ENCODE measurements at regions not wholly inside any gene's neighbourhood (a gene's known extent, or its start where the extent isn't known, plus 50 kb on each side); places are given as distances from the start of the nearest gene placed in this dataset.

DNA sequence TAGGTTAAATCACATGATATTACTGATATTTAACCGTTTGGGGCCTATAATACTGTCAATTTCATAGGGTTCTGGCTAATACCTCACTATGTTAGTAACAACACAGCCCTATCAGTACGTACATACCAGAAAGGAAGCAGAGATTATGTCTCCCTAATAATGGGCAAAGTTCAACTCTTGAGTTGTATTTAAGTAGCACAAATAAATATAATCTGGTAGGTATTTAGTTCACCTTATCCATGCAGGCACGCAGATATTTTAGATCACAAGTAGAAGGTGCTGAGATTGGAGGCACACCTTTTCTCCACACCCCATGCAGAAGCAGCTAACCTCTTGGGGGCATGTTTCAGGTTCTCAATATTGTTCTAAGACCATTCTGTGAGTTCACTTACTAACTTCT lies 118.9 kb downstream of the IRS1 start:
- ATAC-seq (no peak), DNase-seq (no peak)

DNA sequence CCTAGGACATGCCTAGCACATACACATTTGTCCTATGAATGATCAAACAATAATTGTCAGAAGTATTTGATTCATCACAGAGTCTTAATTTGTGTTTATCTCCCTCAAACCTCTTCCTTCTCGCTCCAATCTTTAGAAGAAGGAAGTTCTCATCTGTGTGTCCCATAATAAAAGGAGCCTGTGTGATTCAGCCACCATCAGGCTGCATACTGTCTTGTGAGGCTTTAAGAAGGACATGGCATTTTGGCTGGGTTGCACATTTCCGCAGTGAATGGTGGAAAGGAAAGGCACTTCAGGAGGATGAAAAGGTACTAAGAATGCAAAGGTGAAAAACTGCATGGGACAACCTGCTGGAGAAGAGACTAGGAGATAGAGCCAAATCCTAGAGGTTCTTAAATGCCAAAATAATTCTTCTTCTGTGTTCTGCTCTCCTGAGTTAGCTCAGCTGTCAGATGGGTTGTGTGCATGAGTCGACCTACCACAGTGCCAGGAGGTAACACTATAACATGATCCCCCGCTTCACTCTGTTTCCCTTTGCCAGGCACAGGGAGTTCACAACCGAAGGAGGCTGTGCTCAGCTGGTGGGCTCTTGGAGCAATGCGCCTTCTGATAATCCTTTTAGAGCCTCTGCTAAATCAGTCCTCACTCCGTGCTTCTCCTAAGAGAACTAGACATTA lies 120.1 kb downstream of the IRS1 start:
- DNase-seq (no peak), ATAC-seq (no peak)

DNA sequence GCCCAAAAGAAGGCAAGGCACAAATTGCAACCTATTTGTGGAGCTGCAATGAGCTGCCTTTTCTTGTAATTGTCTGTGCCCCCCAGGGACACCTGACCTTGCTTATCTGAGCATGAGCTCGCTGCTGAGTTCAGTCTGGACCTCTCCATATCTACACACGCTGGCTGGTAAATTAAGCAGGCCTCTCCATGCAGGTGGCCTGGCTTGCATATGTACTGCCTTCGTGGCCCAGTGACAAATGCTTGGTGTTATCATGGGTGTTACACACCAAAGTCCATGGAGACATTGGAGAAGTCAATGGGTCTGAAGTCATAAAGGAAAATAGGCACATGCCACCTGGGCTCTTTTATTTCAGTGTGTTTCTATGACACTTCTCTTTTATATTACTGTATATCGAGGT lies 121.2 kb downstream of the IRS1 start:
- ATAC-seq, result no peak

DNA sequence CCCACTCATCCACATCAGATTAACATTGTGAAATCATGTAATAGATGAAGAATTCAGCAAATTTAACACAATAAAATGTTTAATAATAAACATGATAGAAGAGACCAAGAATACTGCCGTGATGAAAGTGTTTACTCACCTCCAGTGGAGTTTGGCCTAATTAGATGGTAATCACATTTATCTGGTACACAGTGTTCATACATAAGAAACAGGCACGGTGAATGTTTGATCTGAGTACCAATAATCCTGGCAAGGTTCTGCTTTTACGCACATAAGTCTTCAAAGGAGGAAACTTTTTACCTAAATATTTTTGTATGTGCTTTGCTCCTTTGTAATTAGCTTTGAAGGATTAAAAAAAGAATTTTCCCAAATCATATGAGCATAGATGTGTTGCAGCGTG lies 122.5 kb downstream of the IRS1 start:
- DNase-seq (no peak), ATAC-seq (no peak)

More for the DNA sequence above, 121.2 kb downstream of the IRS1 start:
- no peak for DNase-seq

DNA sequence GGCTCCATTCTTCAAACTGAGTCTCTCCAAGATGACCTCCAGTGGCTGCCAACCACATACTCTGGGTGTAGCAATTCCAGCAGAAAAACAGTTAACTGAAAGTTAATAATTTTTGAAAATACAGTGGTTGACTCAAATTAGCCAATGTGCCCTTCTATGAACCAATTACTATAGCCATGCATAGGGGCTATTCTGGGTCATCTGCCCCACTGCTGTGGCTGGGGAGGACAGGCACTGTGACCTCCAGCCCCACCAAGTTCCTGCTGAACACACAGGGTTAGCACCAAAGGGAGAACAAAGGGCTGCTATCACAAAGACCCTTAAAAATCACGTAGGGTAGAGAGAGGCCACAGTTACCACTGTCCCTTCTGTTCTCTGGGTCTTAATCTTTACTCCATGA lies 123.0 kb downstream of the IRS1 start:
- ATAC-seq (no peak), DNase-seq (no peak)

DNA sequence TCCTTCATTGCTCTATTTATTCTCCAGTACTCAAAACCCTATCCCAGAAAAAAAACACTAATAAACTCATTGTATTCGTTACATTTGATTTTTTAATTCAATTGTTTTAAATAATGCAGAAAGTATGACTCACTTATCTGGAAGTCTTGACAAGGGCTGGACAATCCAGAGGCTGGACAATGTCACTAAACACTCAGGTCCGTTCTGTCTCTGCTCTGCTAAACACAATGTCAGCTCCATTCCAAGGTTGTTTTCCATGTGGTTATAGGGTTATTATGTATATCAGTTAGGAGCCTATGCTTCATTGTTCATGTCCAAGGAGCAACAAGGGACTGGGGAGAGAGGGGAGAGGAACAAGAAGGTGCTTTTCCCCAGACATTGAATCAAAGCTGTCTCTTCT lies 125.5 kb downstream of the IRS1 start:
- no peak for ATAC-seq
- no peak for DNase-seq

DNA sequence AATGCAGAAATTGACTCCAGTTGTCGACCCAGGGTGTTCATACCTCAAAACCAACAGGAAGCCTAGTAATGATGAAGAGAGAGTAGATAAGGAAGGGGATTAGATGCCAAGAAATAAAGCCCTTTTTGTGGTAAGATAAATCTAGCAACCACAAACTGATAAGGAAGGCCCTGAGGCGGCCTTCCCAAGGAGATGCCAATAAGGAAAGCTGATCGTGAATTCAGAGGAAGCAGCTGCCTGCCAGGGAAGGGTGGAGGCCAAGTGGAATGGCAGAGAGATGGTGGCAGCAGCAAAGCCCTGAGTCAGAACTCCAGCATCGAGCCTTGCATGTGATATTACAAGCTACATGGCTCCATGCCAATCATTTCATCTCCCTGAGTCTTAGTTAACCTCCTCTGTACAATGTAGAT lies 126.3 kb downstream of the IRS1 start:
- no peak for ATAC-seq
- DNase-seq, result no peak

DNA sequence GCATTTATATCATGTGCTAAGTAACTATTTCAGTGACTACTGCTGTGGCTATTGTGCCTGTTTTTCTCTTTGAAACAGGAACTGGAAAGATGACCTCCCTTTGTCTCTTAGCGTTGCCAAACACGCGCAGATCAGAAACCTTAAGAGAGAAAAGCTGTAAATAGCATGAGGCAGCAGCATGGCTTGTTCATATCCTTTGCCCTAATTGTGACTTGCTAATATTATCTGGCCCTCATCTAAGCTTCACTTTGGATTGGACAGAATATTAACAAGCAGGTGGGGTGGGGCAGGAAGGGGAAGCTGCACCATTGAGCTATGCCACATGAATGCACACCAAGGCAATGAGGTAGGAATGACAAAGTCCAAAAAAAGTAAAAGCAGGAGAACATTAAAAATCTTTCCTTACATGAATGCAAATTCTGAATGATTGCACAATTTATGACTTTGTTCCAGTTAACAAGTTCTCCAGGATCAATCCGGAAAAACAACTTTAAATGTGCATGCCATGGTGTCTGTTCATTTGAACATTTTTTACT lies 128.4 kb downstream of the IRS1 start:
- DNase-seq, result no peak

DNA sequence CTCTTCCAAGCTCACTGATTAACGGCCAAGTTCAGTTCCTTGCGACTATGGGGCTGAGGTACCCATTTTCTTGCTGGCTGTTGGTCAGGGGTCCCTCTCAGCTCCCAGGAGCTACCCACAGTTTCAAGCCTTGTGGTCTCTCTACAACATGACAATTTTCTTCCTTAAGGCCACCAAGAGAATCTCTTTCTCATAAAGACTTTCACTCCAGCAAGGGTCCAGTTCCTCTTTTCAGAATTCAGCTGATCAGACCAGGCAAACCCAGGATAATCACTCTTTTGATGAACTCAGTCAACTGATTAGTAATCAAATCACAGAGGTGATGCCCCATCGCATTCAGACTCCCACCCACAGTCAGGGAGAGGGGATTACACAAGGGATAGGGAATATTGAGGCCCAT lies 129.7 kb downstream of the IRS1 start:
- no peak for ATAC-seq

More for the DNA sequence above, 128.4 kb downstream of the IRS1 start:
- no peak for ATAC-seq

DNA sequence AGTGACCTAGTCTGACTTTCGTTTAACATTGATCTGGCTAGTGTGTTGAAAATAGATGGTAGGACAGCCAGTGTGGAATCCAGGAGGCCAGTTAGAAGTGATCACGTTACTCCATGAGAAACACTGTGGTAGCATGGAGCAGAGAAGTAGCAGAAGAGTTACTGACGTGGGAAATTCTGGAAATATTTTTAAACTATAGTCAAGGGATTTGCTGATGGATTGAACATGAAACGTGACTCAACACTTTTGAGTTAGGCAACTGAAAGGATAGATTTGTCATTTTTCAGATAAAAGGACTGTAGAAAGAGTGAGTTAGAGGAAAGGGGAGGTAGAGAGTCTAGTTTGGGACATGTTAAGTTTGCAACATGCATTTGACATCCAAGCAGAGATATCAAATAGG lies 130.4 kb downstream of the IRS1 start:
- no peak for DNase-seq
- no peak for ATAC-seq

More for the DNA sequence above, 129.7 kb downstream of the IRS1 start:
- DNase-seq, result no peak

DNA sequence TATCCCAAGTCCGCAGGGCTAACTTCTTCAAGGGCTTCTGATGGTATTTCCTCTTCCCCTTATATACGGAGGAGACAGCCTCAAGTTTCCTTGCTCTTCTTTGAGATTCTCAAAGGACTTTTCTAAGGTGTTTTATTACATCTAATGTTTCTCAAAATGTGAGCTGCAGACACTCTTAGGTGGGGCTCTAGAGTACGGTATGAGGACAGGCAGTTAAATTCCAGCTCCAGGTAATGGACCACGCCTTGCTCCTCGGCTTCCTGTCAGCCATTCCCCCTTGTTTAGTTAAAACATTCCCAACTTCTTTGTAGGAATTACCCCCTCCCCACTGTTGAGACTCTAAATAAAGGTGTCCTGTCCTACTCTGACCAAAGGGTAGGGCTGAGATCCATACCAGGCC lies 131.9 kb downstream of the IRS1 start:
- DNase-seq (no peak), ATAC-seq (no peak)

DNA sequence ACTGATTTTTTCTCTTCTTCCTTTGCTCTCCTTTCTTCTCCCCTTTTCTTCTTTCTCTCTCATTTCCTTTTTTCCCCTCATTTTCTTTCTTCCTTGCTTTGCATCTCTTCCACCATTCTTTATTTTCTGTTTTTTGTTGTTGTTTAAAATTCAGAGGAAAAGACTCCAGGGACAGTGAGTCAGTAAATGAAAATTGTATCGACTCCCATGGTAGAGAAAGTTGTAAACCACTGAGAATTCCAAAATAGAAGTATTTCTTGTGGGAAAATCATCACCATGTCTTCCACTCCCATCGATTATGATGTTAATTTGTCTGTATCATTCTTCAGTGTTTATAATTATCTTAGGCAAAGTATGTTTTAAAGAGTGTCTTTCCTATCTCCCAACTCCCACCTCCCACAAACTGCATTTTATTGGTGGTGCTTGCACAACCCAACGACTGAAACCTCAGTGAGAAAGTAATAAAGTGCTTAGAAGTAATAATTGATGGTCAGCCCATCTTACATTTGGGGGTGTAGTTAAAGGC lies 134.3 kb downstream of the IRS1 start:
- ATAC-seq, result no peak
- DNase-seq, result no peak

DNA sequence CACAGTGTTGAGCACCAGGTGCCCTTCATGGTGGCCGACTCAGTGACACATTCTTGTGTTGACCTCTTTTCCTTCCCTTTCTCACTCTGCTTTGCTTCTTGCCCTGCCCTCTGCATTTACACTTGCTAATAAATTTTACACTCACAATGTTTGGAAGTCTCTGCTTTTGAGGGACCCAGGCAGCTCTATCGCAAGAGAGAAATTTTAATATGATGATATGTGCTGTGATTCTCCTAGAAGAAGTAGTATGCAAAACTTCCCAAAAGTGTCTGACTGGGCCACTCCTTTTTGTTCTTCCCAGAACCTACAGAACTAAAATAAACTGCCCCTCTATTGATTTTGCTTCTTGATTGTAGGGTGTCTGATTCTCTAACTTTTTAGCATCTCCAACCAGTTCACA lies 135.0 kb downstream of the IRS1 start:
- DNase-seq, result no peak
- no peak for ATAC-seq

DNA sequence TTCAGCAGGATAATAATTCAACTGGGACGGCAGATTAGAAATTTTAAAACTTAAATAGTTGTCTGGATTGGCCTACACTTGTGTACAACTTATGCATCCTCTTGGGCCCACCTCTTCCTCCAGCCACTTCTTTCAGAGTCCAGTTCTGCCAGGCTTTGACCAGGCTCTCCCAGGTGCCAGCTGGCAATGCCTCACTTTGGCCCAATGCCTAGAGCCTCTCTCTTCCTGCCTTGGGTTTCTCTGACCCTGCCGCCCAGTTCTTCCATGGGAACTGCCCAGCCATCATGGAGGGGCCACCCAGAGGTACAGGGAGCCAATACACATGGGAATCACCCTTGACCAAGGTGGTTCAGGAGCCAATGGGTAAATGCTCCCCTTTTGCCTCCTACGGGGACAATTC lies 135.5 kb downstream of the IRS1 start:
- DNase-seq (no peak), ATAC-seq (no peak)

DNA sequence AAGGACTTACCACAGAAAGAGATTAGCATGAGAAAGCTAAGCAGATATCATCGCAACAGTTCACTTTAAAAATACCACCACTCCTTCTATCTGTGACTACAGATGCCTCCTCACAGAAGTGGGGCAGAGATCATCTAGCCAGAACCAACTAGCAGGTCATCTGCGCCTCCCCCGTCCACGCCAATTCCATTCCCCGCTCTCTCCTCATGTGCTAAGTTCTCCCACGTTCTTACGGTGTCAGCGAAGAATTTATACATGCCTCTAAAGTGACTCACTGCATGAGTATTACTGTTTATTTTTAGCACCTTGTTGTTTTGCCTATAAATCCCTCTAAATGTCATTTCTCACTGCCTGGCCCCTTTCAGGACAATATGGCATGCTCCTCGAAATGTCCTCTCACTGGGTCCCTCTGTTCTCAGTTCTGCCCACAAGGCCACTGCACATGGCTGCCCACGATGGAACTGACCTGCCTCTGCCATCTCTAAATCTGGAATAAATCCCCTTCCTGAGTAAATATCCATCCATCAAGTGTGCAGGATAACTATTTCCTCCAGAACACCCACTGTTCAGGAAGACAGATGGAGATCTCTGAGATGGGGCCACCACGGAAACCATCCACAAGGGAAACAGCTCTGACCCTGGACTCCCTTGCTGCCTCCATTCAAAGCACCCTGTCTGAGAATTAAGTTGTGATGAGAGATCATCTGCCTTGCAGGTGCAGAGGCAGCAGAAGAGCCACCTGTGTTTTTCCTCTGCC lies 137.7 kb downstream of the IRS1 start:
- DNase-seq (no peak), ATAC-seq (no peak)

DNA sequence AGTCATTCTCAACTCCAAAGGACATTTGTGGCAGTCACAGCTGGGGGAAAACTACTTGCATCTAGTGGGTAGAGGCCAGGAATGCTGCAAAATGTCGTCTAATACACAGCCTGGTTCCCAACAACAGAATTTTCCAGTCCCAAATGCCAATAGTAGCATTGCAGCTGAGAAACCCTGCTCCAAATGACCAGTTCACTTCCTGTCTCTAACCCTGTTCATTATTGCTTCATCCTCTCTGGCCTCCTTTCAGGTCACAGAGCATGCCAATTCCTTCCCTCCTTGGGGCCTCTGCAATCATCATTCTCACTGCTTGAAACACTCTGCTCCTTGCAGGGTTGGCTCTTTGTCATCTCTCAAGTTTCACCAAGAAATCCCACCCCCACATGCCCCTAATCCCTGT lies 139.1 kb downstream of the IRS1 start:
- no peak for ATAC-seq
- DNase-seq, result no peak

DNA sequence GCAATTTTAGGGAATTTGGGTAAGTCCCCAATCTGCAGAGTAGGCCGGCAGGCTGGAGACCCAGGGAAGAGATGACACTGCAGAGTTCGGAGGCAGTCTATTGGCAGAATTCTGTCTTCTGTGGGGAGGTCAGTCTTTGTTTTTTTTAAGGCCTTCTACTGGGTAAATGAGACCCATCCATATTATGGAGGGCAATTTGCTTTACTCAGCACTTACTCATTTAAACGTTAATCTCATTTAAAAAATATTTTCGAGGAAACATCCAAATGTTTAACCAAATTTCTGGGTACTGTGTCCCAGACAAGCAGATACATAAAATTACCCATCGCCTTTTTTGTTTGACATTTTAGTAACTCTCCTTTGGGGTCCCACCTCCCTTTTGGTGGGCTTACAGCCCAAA lies 139.5 kb downstream of the IRS1 start:
- no peak for ATAC-seq
- no peak for DNase-seq

DNA sequence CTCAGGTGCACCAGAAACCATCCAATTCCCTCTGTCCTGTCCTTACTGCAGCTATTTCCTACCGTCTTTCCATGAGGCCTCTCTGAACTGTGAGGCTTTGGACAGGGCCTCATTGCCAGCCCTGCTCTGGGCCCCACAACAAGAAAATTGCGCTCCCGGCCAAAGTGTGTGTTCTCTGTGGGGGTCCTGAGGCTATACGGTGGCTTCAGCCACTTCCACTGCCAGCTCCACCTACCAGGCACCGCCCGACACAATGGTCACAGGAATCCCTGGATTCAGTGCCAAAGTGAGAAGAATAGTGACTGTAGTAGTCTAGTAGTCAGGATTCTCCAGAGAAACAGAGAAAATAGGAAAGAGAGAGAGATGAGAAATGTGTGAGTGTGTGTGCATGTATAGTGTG lies 140.2 kb downstream of the IRS1 start:
- DNase-seq, result no peak
- ATAC-seq, result no peak

DNA sequence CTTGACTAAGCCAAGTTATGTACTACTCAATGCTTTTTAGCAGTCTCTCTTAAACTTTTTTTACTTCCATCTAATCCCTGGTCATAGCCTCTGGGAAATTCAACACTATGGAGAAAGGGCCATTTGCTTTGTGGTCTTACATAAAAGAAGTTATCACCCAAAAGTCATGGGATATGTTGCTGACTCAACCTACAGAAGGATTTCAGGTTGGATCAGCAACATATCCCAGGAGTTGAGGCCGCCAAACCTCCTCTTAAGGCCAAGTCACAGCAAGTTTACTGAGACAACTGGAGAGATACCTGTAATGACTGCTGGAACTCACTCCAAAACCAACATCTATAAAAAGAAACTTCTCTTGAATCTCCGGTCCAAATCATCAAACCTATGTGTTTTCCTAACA lies 141.1 kb downstream of the IRS1 start:
- ATAC-seq (no peak), DNase-seq (no peak)

DNA sequence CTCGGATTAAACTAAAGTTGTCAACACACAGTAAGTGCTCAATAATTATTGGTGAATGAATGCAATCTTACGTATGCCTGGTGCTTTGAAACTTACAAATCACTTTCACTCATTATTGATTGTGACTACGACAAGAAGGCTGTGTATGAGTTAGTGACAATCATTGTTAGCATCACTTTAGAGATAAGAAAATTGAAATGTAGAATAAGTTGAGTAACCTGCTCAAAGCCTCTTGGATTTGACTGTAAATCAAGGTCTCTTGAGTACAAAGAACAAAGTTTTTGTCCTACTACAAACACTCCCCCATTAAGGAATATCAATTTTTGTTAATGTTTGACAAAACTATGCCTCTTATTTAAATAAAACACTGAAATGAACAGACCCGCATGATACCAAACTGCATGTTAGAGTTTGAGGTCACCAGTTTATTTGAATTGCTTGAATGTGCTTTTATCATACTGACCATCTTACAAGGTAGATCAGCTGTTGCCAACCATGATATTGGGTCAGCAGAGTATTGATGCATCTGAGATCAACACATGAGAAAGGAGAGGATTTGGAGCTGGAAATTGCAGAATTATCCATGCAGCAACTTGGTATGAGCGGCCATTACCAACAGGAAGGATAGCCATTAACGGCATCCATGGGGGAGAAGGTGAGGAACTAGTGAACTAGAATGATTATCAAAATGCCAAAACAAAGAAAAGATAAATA lies 142.1 kb downstream of the IRS1 start:
- ATAC-seq, result no peak
- no peak for DNase-seq

DNA sequence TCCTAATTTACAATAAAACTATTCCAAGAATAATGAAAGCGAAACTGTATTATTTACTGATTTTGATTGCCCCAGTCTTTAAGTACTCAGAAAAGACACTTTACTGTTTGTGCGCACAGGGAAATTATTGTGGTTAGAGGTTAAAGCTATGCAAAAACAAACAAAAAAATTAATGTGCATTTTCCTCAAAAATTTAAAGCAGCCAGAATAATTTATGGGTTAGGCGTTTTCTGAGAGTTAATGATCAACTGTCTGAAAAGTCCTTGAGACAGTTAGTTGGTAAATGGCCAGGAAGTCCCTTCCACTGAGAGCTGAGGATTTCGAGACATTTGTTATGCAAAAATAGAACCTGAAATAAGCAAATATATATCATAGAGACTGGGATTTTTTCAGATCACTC lies 143.3 kb downstream of the IRS1 start:
- ATAC-seq (no peak), DNase-seq (no peak)

DNA sequence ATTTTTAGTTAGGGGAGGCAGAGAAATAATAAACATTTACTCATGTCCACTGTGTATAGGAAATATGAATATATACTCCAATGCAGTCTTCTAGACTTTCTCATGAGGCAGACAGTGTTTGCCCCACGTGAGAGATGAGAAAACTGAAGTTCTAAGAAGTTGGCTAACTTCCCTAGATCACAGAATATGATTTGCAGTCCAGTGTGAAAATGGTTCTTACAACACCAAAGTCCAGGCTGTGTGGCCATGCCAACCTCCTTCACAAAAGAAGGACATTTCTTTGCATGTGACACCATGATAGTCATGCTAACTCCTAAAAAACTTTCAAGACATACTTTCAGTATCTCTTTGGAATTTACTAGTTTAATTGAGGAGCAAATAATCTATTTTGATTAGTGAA lies 143.7 kb downstream of the IRS1 start:
- ATAC-seq (no peak), DNase-seq (no peak)
